ENCODE measurements at regions not wholly inside any gene's neighbourhood (a gene's known extent, or its start where the extent isn't known, plus 50 kb on each side); places are given as distances from the start of the nearest gene placed in this dataset.

DNA sequence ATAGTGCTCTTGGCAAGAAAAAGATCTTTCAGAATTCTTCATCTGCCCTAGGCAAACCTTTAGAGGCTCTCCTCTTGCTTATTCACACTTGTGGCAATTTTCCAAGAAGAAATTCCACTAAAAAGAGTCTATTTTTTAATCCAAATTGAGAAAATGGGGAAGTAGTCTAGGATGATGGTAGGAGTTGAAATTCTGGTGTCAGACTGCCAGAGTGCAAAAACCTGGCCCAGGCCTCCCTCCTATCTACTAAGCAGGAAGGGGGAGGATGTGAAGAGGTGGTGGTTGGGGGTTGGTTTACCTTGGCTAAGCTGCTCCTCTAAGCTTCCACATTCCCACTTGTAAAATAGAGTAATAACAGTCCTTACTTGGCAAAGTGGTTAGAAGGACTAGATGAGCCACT is 120.6 kb upstream of the KCNJ15 start:
- no peak for ATAC-seq
- H3K4me1 ChIP-seq (ENCODE audit: control insufficient read depth, insufficient read depth, low read length) = no peaks in the 10 kb centered on the region
- H3K36me3 ChIP-seq (ENCODE audit: control insufficient read depth, insufficient read depth, low read length) = no peaks in the 10 kb centered on the region
- H3K27ac ChIP-seq (ENCODE audit: low read length) = no peak overlapping the region
- no TSS peak for BruUV-seq (replicated peaks)
- DNase-seq (ENCODE audit: low read depth, low spot score) = no peak
- no peak overlapping the region for H3K4me3 ChIP-seq (ENCODE audit: low read depth in 2 of 2, low read length in 2 of 2)
- intact Hi-C loops (cut with micrococcal nuclease; ENCODE audit: unreplicated experiment) (no loop called here), in situ Hi-C loops (cut with HindIII; ENCODE audit: low pct_unique_long_range_greater_than_20kb, low sequenced_read_pairs) (no loop called here)
- POLR2A ChIA-PET = no interaction called here
- H3K9me3 ChIP-seq (ENCODE audit: control insufficient read depth, insufficient read depth, low read depth, low read length) = no peaks in the 10 kb centered on the region
- H3K27me3 ChIP-seq (ENCODE audit: control insufficient read depth, insufficient read depth, low read length) = peaks cover 2% of the 10 kb centered on the region; the same call in 1 of the 2 replicates
- TF ChIP-seq, protein P1, sequence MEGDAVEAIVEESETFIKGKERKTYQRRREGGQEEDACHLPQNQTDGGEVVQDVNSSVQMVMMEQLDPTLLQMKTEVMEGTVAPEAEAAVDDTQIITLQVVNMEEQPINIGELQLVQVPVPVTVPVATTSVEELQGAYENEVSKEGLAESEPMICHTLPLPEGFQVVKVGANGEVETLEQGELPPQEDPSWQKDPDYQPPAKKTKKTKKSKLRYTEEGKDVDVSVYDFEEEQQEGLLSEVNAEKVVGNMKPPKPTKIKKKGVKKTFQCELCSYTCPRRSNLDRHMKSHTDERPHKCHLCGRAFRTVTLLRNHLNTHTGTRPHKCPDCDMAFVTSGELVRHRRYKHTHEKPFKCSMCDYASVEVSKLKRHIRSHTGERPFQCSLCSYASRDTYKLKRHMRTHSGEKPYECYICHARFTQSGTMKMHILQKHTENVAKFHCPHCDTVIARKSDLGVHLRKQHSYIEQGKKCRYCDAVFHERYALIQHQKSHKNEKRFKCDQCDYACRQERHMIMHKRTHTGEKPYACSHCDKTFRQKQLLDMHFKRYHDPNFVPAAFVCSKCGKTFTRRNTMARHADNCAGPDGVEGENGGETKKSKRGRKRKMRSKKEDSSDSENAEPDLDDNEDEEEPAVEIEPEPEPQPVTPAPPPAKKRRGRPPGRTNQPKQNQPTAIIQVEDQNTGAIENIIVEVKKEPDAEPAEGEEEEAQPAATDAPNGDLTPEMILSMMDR (IDR thresholded peaks at IDR 0.05) = no peak
- TF ChIP-seq, protein P2, sequence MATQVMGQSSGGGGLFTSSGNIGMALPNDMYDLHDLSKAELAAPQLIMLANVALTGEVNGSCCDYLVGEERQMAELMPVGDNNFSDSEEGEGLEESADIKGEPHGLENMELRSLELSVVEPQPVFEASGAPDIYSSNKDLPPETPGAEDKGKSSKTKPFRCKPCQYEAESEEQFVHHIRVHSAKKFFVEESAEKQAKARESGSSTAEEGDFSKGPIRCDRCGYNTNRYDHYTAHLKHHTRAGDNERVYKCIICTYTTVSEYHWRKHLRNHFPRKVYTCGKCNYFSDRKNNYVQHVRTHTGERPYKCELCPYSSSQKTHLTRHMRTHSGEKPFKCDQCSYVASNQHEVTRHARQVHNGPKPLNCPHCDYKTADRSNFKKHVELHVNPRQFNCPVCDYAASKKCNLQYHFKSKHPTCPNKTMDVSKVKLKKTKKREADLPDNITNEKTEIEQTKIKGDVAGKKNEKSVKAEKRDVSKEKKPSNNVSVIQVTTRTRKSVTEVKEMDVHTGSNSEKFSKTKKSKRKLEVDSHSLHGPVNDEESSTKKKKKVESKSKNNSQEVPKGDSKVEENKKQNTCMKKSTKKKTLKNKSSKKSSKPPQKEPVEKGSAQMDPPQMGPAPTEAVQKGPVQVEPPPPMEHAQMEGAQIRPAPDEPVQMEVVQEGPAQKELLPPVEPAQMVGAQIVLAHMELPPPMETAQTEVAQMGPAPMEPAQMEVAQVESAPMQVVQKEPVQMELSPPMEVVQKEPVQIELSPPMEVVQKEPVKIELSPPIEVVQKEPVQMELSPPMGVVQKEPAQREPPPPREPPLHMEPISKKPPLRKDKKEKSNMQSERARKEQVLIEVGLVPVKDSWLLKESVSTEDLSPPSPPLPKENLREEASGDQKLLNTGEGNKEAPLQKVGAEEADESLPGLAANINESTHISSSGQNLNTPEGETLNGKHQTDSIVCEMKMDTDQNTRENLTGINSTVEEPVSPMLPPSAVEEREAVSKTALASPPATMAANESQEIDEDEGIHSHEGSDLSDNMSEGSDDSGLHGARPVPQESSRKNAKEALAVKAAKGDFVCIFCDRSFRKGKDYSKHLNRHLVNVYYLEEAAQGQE (IDR thresholded peaks at IDR 0.05; ENCODE audit: insufficient read depth in 1 of 2, low read depth in 2 of 2, low read length in 1 of 2) = no peak
- no peak for TF ChIP-seq SIN3A (IDR thresholded peaks at IDR 0.05; ENCODE audit: borderline replicate concordance, insufficient read depth, low read depth, low read length)
- TF ChIP-seq POLR2AphosphoS5 (IDR thresholded peaks at IDR 0.05; ENCODE audit: low read depth, low read length) = no peak
- no peak for TF ChIP-seq TCF7L2 (IDR thresholded peaks at IDR 0.05; ENCODE audit: low read depth, low read length)
- CTCF ChIA-PET = no interaction called here

DNA sequence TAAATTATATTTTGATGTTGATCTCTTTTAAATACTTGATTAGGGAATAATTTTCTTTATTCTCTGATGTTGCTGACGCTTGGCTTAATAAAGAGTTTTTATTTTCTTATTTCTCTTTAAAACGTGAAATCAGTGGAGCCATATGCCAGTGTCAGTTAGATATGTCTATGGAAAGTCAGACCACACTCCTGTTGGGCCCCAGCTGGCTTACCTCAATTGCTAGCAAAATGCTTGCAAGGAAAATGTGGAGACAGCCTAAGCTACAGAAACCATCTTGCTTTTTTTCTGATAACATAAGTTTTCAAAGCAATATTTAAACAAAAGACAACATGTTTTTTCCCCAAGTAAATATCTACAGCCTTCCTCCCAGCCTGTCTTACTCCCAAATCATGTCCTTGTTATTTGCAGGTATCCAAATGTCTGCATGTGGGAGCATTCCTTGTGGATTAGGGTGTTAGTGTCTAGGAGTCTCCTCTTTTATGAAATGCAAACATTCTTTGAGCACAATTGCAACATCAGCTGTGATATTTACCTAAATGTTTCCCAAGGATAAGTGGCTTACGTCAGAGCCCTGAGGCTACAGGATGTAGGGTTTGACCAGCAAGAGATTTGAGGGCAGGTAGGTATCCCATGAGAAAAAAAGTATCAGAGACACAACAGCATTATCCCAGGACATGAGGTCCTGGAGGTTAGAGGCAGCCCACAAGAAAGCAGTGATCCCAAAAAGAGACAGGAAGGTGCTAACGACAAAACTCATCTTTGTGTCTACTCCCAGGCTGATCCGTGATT is 117.2 kb upstream of the KCNJ15 start:
- Histone ChIP-seq H3K9me3 (ENCODE audit: control insufficient read depth, insufficient read depth, low read depth, low read length) (no peaks in the 10 kb centered on the region), H3K27ac (ENCODE audit: low read length) (no peak overlapping the region), H3K27me3 (ENCODE audit: control insufficient read depth, insufficient read depth, low read length) (no peaks in the 10 kb centered on the region), H3K4me3 (ENCODE audit: low read depth in 2 of 2, low read length in 2 of 2) (no peak overlapping the region), H3K4me1 (ENCODE audit: control insufficient read depth, insufficient read depth, low read length) (no peaks in the 10 kb centered on the region), H3K36me3 (ENCODE audit: control insufficient read depth, insufficient read depth, low read length) (no peaks in the 10 kb centered on the region)
- TF ChIP-seq, protein P1 (IDR thresholded peaks at IDR 0.05) = no peak
- TF ChIP-seq POLR2AphosphoS5 (IDR thresholded peaks at IDR 0.05; ENCODE audit: low read depth, low read length) (no peak), TCF7L2 (IDR thresholded peaks at IDR 0.05; ENCODE audit: low read depth, low read length) (no peak), SIN3A (IDR thresholded peaks at IDR 0.05; ENCODE audit: borderline replicate concordance, insufficient read depth, low read depth, low read length) (no peak)
- TF ChIP-seq, protein P2 (IDR thresholded peaks at IDR 0.05; ENCODE audit: insufficient read depth in 1 of 2, low read depth in 2 of 2, low read length in 1 of 2) = no peak
- intact Hi-C loops (cut with micrococcal nuclease; ENCODE audit: unreplicated experiment) (no loop called here), in situ Hi-C loops (cut with HindIII; ENCODE audit: low pct_unique_long_range_greater_than_20kb, low sequenced_read_pairs) (no loop called here)
- BruUV-seq (replicated peaks) = no TSS peak
- ATAC-seq (no peak), DNase-seq (ENCODE audit: low read depth, low spot score) (no peak)
- CTCF ChIA-PET = no interaction called here
- POLR2A ChIA-PET = no interaction called here
